DMS53 treated with DMSO at 0.1 percent for 48 hours (cell line): ENCODE measurements at regions not wholly inside any gene's neighbourhood (a gene's known extent, or its start where the extent isn't known, plus 50 kb on each side); places are given as distances from the start of the nearest gene placed in this dataset.
A peak's percentile ranks its signal among the peaks of the same experiment; 100 is the strongest.

Experiments used
- DNase-seq: peaks from one replicate; lab custom pipeline; 2025; ENCODE audit not compliant: unreplicated experiment; lab: John Stamatoyannopoulos, UW

DNA sequence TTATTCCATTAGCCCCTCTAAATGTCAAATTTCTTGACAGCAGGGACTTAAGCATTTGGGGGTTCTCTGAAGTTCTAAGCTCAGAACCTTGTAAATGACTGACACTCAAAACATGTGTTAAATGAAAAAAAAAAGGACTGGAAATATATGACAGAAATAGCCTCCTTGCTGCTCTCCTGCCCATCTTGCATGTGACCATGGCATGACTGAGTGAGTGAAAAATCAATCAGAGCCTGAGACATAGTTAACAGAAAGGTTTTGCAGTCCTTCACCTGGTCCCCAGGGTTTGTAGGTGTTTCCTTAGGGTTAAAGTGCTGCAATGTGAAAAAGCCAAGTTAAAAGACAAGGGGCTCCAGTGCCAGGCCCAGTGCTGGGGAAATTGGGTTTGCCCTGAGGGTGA is 168.1 kb downstream of the ZBTB18 start:
- no peak for DNase-seq

DNA sequence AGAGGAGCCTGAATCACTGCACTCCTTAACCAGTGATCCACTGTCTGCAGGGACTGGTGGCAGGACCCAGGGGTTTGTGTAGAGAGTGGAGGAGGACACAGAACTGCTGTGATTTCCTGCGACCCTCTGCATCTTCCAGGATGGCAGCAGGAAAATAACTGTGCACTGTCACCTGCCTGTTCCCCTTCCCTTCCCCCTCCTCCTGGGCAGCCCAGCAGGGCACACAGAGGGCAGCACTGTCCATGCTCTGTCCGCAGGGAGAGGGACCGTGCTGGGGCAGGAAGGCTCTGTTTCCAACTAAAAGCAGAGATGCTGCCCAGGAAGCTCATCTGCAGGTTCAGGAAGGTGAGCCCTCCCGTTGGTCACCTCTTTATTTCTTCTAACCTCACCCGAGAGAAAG is 168.7 kb downstream of the ZBTB18 start:
- no peak for DNase-seq

DNA sequence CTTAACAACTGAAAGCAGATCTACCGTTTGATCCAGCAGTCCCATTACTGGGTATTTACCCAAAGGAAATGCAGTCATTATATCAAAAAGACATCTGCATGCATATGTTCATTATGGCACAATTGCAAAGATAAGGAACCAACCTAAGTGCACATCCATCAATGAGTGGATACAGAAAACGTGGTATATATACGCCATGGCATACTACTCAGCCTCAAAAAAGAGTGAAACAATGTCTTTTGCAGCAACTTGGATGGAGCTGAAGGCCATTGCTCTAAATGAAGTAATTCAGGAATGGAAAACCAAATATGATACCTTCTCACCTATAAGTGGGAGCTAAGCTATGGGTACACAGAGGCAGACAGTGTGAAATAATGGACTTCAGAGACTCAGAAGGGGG is 169.3 kb downstream of the ZBTB18 start:
- DNase-seq = no peak

DNA sequence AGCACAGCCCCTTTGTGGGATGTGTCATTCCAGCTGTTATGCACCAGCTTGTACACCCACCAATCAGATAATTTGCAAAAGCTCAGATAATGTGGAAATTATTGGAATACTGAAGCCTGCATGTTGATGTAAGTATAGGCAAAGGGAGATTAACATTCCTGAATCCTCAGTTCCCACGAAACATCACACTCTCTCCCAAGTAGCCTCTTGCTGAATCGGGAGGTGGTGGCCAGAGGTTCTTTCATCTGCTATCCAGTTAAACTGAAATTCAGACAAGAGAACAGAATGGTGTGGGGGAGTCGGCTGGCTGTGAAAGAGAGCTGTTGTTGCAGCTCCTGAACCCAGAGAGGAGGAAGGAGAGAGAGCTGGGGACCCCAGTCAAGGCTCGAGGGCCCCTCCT is 170.9 kb downstream of the ZBTB18 start:
- no peak for DNase-seq

DNA sequence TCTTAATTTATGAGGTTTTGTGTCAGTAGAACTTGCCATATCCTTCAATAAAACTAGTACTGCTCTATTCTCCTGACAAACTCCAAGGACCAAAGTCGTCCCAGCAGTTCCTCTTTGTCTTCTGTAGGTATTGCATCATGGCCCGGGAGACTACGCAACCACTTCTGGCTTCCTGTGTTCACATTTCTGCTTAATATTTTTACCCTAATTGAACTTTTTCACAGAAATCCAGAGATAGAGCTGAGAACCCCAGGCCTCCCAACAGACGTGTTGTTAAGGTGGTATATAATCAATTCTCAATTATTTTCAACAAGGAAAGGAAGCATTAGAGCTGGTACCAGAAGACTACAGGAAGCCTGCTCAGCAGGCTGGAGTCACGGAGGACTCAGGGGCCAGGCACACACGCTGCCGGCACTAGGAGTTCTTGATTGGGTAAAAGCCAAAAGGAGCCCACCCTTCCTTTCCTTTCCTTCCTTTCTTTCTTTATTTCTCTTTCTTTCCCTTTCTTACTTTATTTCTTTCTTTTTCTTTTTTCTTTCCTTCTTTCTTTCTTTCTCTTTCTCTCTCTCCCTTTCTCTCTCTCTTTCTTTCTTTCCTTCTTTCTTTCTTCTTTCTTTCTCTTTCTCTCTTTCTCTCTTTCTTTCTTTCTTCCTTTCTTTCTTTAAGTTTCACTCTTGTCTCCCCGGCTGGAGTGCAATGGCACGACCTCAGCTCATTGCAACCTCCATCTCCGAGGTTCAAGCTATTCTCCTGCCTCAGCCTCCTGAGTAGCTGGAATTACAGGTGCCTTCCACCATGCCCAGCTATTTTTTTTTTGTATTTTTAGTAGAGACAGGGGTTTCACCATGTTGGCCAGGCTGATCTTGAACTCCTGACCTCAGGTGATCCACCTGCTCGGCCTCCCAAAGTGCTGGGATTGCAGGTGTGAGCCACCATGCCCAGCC is 173.7 kb downstream of the ZBTB18 start:
- no peak for DNase-seq

DNA sequence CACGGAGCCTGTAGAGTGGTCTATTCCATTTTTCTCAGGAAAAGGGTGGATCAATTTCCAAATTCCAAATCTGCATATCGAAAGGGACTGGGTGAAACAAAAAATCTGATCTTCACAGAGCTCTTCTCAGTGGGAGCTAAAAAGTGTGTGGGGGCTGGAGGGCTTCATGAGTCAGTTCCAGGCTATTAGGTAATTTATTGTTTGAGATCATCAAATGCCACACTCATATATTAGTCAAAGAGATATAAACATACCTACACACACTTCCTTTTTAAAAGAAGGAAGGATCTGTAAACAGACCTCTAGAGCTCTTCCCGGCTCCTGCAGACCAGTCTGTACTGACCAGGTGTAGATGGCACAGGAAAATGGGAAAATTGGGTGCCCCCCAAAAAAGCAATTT is 175.4 kb downstream of the ZBTB18 start:
- no peak for DNase-seq

DNA sequence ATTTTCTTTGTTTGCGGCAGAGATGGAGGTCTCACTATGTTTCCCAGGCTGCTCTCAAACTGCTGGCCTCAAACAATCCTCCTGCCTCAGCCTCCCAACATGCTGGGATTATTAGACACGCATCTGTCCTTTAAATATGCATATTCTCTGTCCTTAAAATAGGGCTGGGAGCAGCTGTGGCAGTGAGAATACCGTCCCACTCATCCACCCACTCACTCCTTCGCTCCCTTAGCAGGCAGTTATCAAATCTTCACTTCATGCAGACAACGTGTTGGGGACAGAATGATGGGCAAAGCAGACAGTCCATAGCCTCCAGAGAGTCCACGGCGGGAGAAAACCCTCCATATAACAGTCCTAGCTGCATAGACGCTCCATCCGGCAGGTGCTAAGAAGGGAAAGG is 179.4 kb downstream of the ZBTB18 start:
- DNase-seq = no peak

DNA sequence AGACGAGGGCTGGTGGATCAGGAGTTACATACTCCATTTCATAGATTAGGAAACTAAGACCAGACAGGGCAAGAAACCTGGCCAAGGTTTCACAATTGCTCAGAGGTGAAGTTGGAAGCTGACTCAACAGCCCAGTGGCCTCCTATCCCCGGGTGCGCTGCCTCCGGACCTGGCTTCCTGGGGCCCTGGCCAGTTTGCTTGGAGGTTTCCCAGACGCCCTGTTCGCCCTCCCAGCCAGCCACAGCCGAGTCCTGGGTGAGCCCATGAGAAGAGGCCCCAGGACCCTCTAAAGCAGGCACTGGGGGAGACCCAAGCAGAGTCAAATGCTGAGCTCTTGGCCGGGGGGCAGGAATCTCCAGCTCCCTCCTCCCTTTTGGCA is 180.1 kb downstream of the ZBTB18 start:
- DNase-seq = peak; percentile 36

DNA sequence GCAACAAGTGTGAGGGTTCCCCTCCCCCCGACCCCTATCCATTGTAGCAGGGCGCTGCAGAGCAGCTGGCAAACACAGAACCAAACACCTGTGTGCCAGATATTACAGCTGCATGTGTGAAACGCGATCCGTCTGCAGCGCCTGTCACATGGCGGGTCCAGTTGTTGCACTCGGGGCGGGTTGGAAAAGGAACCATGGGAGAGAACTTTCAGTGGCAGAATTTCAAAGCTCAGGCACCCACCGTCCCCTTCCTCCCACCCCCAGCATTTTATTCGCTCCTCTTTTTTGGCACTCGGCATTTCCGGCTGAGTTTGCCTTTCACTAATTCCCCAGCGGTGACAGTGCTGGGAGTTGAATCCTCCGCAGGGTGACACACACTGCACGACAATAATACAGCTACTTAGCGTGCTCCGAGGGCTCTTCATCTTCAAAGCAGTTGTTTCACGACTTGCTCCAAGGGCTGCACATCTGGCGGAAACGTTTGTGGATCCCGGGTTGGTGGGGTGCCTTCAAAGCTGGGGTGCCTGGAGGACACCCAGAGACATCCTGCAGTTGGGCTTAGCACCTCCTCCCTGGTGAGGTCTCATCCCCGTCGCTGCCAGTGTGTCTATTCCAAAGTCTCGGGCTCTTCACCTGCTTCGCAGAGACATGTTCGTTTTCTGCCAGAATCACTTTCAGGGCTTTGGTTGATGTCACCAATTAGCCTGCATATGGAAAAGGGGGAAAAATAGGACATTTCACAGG is 180.7 kb downstream of the ZBTB18 start:
- DNase-seq = peak; percentile 79

DNA sequence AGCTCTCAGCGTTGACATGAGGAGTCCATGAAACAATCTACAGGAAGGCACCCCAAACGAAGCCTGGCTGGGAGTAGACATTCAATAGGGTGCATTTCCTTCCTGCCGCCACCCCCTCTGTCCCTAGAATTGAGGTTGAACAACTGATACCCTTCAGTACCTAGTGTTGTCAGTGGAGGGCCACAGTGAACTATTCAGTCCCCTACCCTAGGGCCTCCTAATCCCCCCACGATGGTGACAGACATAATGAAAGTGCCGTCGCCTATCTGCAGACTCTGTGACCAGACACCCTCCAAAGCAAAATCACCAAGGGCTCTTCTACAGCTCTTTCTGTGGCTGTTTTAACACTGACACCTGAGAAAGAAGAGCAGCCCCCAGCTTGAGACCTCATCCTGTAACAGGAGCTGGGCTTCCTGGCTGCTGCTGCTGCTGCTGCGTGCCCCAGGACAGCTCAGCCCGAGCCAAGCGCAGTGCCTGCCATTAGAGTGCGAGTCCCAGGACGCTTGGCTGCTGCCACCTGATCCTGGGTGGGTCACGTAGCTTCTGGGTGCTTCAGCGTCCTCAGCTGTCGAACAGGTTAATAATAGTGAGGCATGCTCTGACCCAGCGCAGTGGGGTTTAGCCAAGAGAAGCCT is 183.0 kb downstream of the ZBTB18 start:
- DNase-seq = no peak

DNA sequence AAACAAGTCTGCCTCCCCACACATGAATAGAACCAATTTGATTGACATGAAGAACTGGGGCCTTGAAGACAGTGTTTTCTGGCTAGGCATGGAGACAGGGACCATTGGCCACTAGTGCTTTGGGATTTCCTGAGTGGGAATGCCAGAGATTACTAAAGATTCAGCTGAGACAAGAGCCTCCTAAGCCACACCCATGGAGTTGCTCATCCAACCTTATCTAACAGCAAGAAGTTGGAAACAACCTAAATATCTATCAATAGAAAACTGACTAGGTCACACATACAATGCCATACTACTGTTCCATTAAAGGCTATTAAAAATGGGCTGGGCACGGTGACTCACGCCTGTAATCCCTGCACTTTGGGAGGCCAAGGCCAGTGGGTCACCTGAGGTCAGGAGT is 184.1 kb downstream of the ZBTB18 start:
- no peak for DNase-seq

DNA sequence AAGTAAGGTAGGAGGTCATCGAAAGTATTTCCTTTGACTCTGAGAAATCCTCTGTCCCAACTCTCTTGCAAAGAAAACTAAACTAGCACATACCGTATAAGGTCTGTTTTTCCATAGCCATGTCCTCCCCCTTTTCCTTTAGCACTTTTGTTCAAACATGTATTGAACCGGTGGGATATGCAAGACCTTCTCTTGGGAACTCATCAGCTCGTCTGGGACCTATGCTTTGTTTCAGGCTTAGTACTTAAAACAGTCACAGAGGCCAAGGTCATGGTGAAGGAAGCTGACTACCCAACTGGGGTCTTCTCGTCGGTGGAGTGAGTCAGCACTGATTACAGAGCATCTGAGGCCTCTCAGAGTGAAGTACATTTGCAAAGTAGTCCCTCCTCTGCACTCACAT is 185.0 kb downstream of the ZBTB18 start:
- no peak for DNase-seq

DNA sequence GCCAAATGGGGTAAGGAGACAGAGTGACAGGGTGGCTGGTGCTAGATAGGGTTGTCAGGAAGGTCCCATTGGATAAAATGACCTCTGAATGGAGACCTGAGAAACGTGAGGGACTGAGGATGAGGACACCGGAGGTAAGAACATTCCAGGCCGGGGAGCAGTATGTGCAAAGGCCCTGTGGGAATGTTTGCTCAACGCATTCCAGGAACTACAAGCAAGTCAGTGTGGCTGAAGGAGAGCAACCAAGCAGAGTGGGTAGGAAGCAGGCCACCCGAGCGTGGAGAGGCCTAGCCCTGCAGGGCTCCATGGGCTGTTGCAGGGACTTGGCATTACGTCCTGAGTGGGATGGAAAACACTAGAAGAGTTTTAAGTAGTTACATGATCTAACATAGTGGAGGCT is 185.6 kb downstream of the ZBTB18 start:
- no peak for DNase-seq

DNA sequence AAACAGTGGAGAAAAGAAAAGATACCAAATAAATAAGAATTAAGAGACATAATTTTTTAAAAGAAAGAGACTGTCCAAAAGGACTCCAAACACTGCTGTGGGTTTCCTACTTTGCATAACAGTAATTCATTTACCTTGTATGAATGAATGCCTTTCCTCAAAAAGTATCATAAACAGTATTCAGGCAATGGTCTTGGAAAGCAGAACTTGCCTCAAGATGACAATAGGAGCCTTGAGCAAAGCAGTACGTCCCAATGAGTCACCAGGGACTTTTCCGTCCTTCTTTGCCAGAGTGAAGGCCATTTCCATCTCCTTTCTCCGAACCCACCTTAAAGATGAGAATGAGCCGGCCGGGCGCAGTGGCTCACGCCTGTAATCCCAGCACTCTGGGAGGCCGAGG is 186.4 kb downstream of the ZBTB18 start:
- no peak for DNase-seq

DNA sequence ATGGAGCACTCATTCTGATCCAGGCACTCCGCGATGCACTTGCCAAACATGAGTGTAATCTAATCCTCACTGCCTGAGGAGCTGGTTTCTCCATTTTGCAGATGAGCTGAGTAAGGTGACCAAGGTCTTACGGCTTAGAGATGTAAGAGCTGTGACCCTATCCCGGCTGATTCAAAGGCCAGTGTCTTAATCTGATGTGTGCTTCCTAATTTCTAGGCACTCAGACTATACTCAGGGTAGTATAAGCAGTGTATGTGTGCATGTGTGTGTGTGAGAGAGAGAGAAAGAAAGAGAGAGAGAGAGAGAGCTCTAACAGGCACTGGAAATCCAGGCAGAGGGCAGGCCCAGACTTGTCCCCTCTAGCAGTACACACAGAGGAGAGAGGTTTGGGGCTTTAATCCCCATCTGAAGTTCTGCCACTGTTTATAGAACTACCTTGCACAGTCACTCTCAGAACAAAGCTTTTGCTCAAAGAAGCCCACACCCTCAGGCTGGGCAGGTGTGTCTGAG is 188.2 kb downstream of the ZBTB18 start:
- peak; percentile 83 for DNase-seq

DNA sequence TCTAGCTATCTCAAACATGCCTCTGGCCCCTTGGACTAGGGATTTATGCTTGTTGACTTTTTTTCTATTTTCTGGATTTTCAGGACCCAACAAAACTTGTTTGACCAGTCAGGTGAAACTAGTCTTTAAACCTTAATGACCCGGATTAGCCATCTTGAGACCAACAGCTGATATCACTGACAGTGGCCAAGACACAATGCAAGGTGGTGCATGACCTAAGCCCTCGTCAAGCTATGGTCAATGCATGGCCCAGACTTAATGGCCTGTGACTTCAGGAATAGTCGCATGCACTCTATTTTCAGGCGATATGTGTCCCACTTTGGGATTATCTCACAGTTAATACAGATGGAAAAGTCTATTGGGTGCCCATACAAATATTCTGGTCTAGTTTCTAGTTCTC is 190.4 kb downstream of the ZBTB18 start:
- peak; percentile 41 for DNase-seq

DNA sequence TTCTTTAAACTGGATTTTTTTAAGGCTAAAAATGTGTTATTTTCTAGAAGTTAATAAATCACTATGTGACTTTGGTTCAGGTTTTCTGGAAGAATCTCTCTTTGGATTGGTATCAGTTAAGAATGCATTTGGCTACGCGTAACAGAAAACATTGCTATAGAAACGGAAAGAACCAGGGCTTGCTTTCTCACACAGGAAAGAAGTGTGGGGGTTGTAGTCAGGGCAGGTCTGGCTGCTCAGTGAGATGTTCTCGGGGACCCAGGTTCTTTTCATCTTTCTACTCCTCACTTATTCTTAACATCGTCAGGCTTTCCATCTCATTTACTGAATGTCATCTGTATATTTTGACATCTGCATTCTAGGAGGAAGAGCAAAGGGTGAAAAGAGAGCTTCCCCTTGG is 191.4 kb downstream of the ZBTB18 start:
- DNase-seq = no peak

DNA sequence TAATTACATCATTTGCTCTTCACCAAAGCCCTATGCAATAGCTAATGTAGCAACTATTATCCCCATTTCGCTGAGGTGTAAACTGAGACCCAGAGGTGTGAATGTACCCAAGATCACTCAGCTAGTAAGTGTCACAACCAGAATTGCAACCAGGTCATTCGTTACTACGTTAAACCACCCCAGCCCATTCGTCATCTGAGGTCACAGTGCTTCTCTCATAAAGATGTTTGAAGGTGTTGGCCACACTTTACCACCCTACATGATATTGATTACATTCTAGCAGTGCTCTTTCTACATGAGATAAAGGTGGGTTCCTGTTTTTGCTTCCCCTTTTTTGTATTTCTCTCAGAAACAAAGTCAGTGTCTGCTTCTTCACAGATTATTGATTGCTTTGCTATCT is 195.3 kb downstream of the ZBTB18 start:
- DNase-seq = no peak

DNA sequence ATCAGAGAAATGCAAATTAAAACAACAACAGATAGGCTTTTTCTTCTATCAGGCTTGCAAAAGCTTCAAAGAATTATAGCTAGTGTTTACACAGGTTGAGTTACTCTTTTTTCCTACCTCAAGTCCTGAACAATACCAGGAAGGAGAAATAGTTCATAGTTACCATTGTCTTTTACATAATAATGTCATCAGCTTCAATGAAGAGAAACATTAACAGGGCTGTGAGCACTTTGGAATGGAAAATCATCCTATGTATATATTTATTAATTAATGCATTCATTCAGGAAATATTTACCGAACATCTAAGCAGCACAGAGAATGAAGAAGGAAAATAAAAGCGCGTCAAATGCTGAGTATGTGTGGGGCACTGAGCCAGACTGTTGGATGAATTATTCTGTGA is 197.3 kb downstream of the ZBTB18 start:
- DNase-seq = no peak

DNA sequence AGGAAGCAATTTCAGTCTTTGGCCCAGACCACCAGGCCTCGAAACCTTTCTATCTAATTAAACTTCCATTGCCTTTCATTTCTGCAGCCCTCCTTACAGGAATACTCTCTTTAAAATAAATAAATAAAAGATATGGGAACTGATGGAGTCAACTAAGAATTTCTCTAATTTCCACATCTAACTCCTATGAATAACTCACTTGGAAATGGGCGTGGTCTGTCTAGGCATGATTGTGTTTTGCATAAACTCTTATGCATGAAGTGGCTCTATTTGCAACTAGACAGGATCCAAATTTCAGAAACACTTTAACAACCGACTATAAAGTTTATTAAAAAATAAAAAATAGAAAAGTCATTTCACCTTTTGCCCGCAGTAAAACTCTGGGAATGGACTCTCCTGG is 199.5 kb downstream of the ADSS2 start:
- no peak for DNase-seq

DNA sequence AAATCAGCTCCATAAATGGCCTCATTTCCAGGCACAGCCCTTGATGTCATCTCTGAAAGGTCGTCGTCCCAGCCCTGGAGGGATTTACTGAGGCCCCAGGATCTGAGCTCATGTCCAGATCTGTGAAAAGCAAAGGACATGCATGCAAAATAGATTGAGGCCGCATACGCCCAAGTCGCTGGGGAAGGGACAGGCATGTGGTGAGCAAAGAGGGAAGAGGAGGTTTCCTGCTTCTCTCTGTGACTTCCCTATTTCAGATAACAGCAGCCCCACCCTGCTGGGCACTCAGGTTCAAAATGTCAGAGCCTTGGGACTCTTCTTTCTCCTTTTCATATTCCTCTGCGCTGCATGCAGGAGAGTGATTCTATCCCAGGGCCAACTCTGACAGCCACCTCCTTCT is 197.2 kb downstream of the ADSS2 start:
- DNase-seq = no peak
